ENCODE measurements at regions not wholly inside any gene's neighbourhood (a gene's known extent, or its start where the extent isn't known, plus 50 kb on each side); places are given as distances from the start of the nearest gene placed in this dataset.

GRCh38 chr6:44681761-44682160 is 294.3 kb downstream of the CDC5L start:
- Histone ChIP-seq H3K27me3 (ENCODE audit: control insufficient read depth, insufficient read depth, low read length) (no peaks in the 10 kb centered on the region), H3K36me3 (ENCODE audit: control insufficient read depth, insufficient read depth, low read length) (no peaks in the 10 kb centered on the region), H3K9me3 (ENCODE audit: control insufficient read depth in 2 of 2, low read length in 2 of 2) (no peaks in the 10 kb centered on the region), H3K4me3 (ENCODE audit: low read depth, low read length) (no peak overlapping the region), H3K27ac (ENCODE audit: insufficient read depth, low read length, poor library complexity, severe bottlenecking) (no peak overlapping the region), H3K4me1 (ENCODE audit: control insufficient read depth, insufficient read depth, low read length, poor library complexity, severe bottlenecking) (no peaks in the 10 kb centered on the region)
- no peaks in the 10 kb centered on the region for H3K36me3 Mint-ChIP-seq
- DNase-seq (no peak), ATAC-seq (ENCODE audit: low read depth in 2 of 2) (no peak)
- H3K4me3 Mint-ChIP-seq = no peak overlapping the region
- no peak overlapping the region for H3K27ac Mint-ChIP-seq
- H3K27me3 Mint-ChIP-seq = peaks cover 4% of the 10 kb centered on the region
- H3K9me3 Mint-ChIP-seq = peaks cover 0 to 2% (median 0%) of the 10 kb centered on the region in 7 donors
- no peaks in the 10 kb centered on the region for H3K4me1 Mint-ChIP-seq

DNA sequence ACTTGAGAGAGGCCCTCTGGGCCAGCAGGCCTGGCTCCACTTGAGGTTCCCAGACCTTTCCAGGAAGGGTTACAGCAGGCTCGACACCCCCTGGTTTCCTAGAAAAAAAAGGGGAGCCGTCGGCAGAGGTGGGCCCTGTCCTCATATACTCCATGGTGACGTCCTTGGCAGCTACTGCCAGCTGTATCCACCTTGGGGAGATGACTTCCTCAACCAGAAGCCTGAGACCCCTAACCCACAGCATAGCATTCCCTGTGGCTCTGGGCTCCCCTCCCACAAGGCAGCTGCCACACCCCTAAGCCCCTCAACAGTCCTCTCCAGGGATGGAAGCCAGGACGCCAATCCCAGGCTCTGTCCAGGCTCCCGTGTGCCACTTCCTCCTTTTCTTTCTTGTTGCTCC is 294.8 kb downstream of the CDC5L start:
- Mint-ChIP-seq H3K27me3 (peaks cover 4% of the 10 kb centered on the region), H3K9me3 (peaks cover 0 to 4% (median 0%) of the 10 kb centered on the region in 7 donors), H3K27ac (no peak overlapping the region), H3K4me3 (no peak overlapping the region), H3K4me1 (no peaks in the 10 kb centered on the region), H3K36me3 (no peaks in the 10 kb centered on the region)
- ATAC-seq (ENCODE audit: low read depth in 2 of 2) = no peak
- H3K9me3 ChIP-seq (ENCODE audit: control insufficient read depth in 2 of 2, low read length in 2 of 2) = no peaks in the 10 kb centered on the region
- H3K4me1 ChIP-seq (ENCODE audit: control insufficient read depth, insufficient read depth, low read length, poor library complexity, severe bottlenecking) = no peaks in the 10 kb centered on the region
- no peaks in the 10 kb centered on the region for H3K36me3 ChIP-seq (ENCODE audit: control insufficient read depth, insufficient read depth, low read length)
- H3K27me3 ChIP-seq (ENCODE audit: control insufficient read depth, insufficient read depth, low read length) = no peaks in the 10 kb centered on the region
- DNase-seq = no peak
- H3K27ac ChIP-seq (ENCODE audit: insufficient read depth, low read length, poor library complexity, severe bottlenecking) = no peak overlapping the region
- no peak overlapping the region for H3K4me3 ChIP-seq (ENCODE audit: low read depth, low read length)

DNA sequence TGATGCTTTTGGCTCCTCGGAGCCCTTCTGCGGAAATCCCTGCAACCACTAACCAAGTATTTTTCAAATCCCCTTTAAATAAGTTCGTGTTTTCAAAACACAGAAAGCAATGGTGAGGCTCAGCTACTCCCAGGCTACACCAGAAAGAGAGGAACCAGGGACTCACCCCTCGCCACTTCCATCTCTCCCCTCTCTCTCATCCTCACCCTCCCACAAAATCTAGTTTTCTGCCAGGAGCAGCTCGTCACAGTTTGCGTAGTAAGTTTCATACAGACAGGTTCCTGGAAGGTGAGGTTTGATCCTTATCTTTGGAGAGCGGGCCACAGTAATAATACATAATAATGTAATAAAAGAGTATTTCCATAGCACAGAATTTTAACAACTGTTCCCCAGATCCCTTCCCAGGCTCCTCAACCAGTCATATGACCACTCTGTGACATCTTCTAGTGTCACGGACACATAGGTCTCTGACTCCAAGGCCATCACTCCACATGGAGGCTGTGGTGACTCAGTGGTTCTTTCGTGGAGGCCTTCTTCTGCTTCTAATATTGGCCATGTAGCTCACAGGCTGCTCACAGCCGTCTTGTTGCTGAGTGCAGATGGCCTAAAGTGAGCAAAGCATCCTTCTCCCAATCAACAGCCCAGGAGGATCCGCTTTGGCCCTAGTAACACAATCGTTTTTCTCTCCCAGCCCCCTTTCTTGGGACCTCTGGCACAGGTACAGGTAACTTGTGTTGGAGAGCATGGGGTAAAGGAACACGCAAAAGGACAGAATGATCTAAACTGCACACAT is 295.7 kb downstream of the CDC5L start:
- Mint-ChIP-seq H3K27ac (peak overlapping the region in 1 of 3 donors; percentile 32), H3K9me3 (peaks cover 0 to 6% (median 0%) of the 10 kb centered on the region in 7 donors), H3K27me3 (peaks cover 9% of the 10 kb centered on the region), H3K4me1 (no peaks in the 10 kb centered on the region), H3K36me3 (no peaks in the 10 kb centered on the region), H3K4me3 (no peak overlapping the region)
- Histone ChIP-seq H3K4me1 (ENCODE audit: control insufficient read depth, insufficient read depth, low read length, poor library complexity, severe bottlenecking) (no peaks in the 10 kb centered on the region), H3K27ac (ENCODE audit: insufficient read depth, low read length, poor library complexity, severe bottlenecking) (no peak overlapping the region), H3K4me3 (ENCODE audit: low read depth, low read length) (no peak overlapping the region), H3K27me3 (ENCODE audit: control insufficient read depth, insufficient read depth, low read length) (no peaks in the 10 kb centered on the region), H3K9me3 (ENCODE audit: control insufficient read depth in 2 of 2, low read length in 2 of 2) (no peaks in the 10 kb centered on the region), H3K36me3 (ENCODE audit: control insufficient read depth, insufficient read depth, low read length) (no peaks in the 10 kb centered on the region)
- no peak for DNase-seq
- ATAC-seq (ENCODE audit: low read depth in 2 of 2) = no peak

GRCh38 chr6:44685213-44685612 is 297.7 kb downstream of the CDC5L start:
- no peak for ATAC-seq (ENCODE audit: low read depth in 2 of 2)
- Mint-ChIP-seq H3K27ac (no peak overlapping the region), H3K4me1 (no peaks in the 10 kb centered on the region), H3K9me3 (peaks cover 0 to 14% (median 2%) of the 10 kb centered on the region in 7 donors), H3K36me3 (no peaks in the 10 kb centered on the region), H3K4me3 (no peak overlapping the region), H3K27me3 (peaks cover 22% of the 10 kb centered on the region)
- H3K4me3 ChIP-seq (ENCODE audit: low read depth, low read length) = no peak overlapping the region
- H3K27ac ChIP-seq (ENCODE audit: insufficient read depth, low read length, poor library complexity, severe bottlenecking) = no peak overlapping the region
- DNase-seq = no peak
- H3K9me3 ChIP-seq (ENCODE audit: control insufficient read depth in 2 of 2, low read length in 2 of 2) = no peaks in the 10 kb centered on the region
- peaks cover 3% of the 10 kb centered on the region for H3K27me3 ChIP-seq (ENCODE audit: control insufficient read depth, insufficient read depth, low read length)
- H3K36me3 ChIP-seq (ENCODE audit: control insufficient read depth, insufficient read depth, low read length) = no peaks in the 10 kb centered on the region
- H3K4me1 ChIP-seq (ENCODE audit: control insufficient read depth, insufficient read depth, low read length, poor library complexity, severe bottlenecking) = no peaks in the 10 kb centered on the region

GRCh38 chr6:44696099-44696498 is 308.6 kb downstream of the CDC5L start:
- no peak overlapping the region for H3K4me3 Mint-ChIP-seq
- Histone ChIP-seq H3K36me3 (ENCODE audit: control insufficient read depth, insufficient read depth, low read length) (no peaks in the 10 kb centered on the region), H3K27ac (ENCODE audit: insufficient read depth, low read length, poor library complexity, severe bottlenecking) (no peak overlapping the region), H3K9me3 (ENCODE audit: control insufficient read depth in 2 of 2, low read length in 2 of 2) (no peaks in the 10 kb centered on the region), H3K4me3 (ENCODE audit: low read depth, low read length) (no peak overlapping the region), H3K4me1 (ENCODE audit: control insufficient read depth, insufficient read depth, low read length, poor library complexity, severe bottlenecking) (no peaks in the 10 kb centered on the region), H3K27me3 (ENCODE audit: control insufficient read depth, insufficient read depth, low read length) (no peaks in the 10 kb centered on the region)
- peaks cover 0 to 1% (median 0%) of the 10 kb centered on the region in 7 donors for H3K9me3 Mint-ChIP-seq
- peak overlapping the region in 1 of 3 donors; percentile 42 for H3K27ac Mint-ChIP-seq
- H3K4me1 Mint-ChIP-seq = no peaks in the 10 kb centered on the region
- ATAC-seq (ENCODE audit: low read depth in 2 of 2) (no peak), DNase-seq (no peak)
- H3K27me3 Mint-ChIP-seq = no peaks in the 10 kb centered on the region
- H3K36me3 Mint-ChIP-seq = no peaks in the 10 kb centered on the region

- Mint-ChIP-seq H3K27me3 (no peaks in the 10 kb centered on the region), H3K27ac (no peak overlapping the region), H3K4me1 (peaks cover 0 to 3% (median 0%) of the 10 kb centered on the region in 4 donors), H3K36me3 (no peaks in the 10 kb centered on the region), H3K4me3 (no peak overlapping the region), H3K9me3 (peaks cover 0 to 1% (median 0%) of the 10 kb centered on the region in 7 donors)
- Histone ChIP-seq H3K4me3 (ENCODE audit: low read depth, low read length) (no peak overlapping the region), H3K4me1 (ENCODE audit: control insufficient read depth, insufficient read depth, low read length, poor library complexity, severe bottlenecking) (no peaks in the 10 kb centered on the region), H3K9me3 (ENCODE audit: control insufficient read depth in 2 of 2, low read length in 2 of 2) (no peaks in the 10 kb centered on the region), H3K27ac (ENCODE audit: insufficient read depth, low read length, poor library complexity, severe bottlenecking) (no peak overlapping the region), H3K27me3 (ENCODE audit: control insufficient read depth, insufficient read depth, low read length) (no peaks in the 10 kb centered on the region), H3K36me3 (ENCODE audit: control insufficient read depth, insufficient read depth, low read length) (no peaks in the 10 kb centered on the region)
- no peak for ATAC-seq (ENCODE audit: low read depth in 2 of 2)
- DNase-seq = no peak
These were observed 309.2 kb downstream of the CDC5L start for GRCh38 chr6:44696686-44697085.

DNA sequence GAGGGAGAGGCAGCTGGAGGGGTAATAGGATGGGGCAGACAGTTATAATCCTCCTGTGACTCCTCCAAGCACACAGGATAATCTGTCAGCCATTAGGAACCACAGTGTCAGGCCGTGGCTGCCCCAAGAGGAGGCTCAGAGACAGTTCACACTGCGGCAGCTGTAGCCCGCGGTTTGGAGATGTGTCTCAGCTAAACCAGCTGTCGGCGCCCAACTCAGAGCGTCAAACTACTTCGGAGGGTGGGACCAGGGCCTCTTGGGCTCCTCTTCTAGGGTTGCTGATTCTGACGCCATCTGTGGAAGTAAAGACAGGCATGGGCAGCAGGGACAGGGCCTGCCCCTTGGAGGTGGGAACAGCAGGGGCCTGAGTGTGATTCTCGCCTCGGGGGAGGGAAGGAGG is 309.8 kb downstream of the CDC5L start:
- no peak overlapping the region for H3K27ac Mint-ChIP-seq
- DNase-seq = no peak

GRCh38 chr6:44698602-44699001 is 311.1 kb downstream of the CDC5L start:
- no peak for DNase-seq
- H3K27me3 Mint-ChIP-seq = no peaks in the 10 kb centered on the region
- Histone ChIP-seq H3K27ac (ENCODE audit: insufficient read depth, low read length, poor library complexity, severe bottlenecking) (no peak overlapping the region), H3K9me3 (ENCODE audit: control insufficient read depth in 2 of 2, low read length in 2 of 2) (no peaks in the 10 kb centered on the region), H3K36me3 (ENCODE audit: control insufficient read depth, insufficient read depth, low read length) (no peaks in the 10 kb centered on the region), H3K27me3 (ENCODE audit: control insufficient read depth, insufficient read depth, low read length) (no peaks in the 10 kb centered on the region), H3K4me3 (ENCODE audit: low read depth, low read length) (no peak overlapping the region), H3K4me1 (ENCODE audit: control insufficient read depth, insufficient read depth, low read length, poor library complexity, severe bottlenecking) (no peaks in the 10 kb centered on the region)
- peaks cover 0 to 1% (median 0%) of the 10 kb centered on the region in 7 donors for H3K9me3 Mint-ChIP-seq
- no peak for ATAC-seq (ENCODE audit: low read depth in 2 of 2)
- peaks cover 0 to 3% (median 0%) of the 10 kb centered on the region in 4 donors for H3K4me1 Mint-ChIP-seq
- no peak overlapping the region for H3K27ac Mint-ChIP-seq
- H3K4me3 Mint-ChIP-seq = no peak overlapping the region
- no peaks in the 10 kb centered on the region for H3K36me3 Mint-ChIP-seq

More for the DNA sequence above, 309.8 kb downstream of the CDC5L start:
- Mint-ChIP-seq H3K4me3 (peak overlapping the region in 1 of 4 donors; percentile 9), H3K4me1 (peaks cover 0 to 3% (median 0%) of the 10 kb centered on the region in 4 donors), H3K36me3 (no peaks in the 10 kb centered on the region), H3K27me3 (no peaks in the 10 kb centered on the region), H3K9me3 (peaks cover 0 to 1% (median 0%) of the 10 kb centered on the region in 7 donors)
- H3K27ac ChIP-seq (ENCODE audit: insufficient read depth, low read length, poor library complexity, severe bottlenecking) = no peak overlapping the region
- H3K36me3 ChIP-seq (ENCODE audit: control insufficient read depth, insufficient read depth, low read length) = no peaks in the 10 kb centered on the region
- H3K4me1 ChIP-seq (ENCODE audit: control insufficient read depth, insufficient read depth, low read length, poor library complexity, severe bottlenecking) = no peaks in the 10 kb centered on the region
- no peaks in the 10 kb centered on the region for H3K27me3 ChIP-seq (ENCODE audit: control insufficient read depth, insufficient read depth, low read length)
- no peak for ATAC-seq (ENCODE audit: low read depth in 2 of 2)
- no peak overlapping the region for H3K4me3 ChIP-seq (ENCODE audit: low read depth, low read length)
- H3K9me3 ChIP-seq (ENCODE audit: control insufficient read depth in 2 of 2, low read length in 2 of 2) = no peaks in the 10 kb centered on the region

Measured in CD4-positive, CD25-positive, alpha-beta regulatory T cell (primary cell).